Bronchial epithelial cell (primary cell): ENCODE measurements at regions not wholly inside any gene's neighbourhood (a gene's known extent, or its start where the extent isn't known, plus 50 kb on each side); places are given as distances from the start of the nearest gene placed in this dataset.

ENCODE experiments used
- DNase-seq: peaks from one replicate; pipeline ENCODE4 v3.0.0-alpha.2; 2010; ENCODE audit warnings: low read depth
- FAIRE-seq: peaks from 2 replicates; lab custom pipeline; 2011; peaks lifted over from hg19 to GRCh38; lab: Jason Lieb, UNC
- H3K27me3 ChIP-seq: 2 replicates; pipeline ENCODE4 v1.5.1; 2011; ENCODE audit warnings: low read length; ENCODE audit not compliant: control insufficient read depth, insufficient read depth
- H3K36me3 ChIP-seq: 2 replicates; pipeline ENCODE4 v1.5.1; 2011; ENCODE audit warnings: low read length; ENCODE audit not compliant: control insufficient read depth, insufficient read depth
- H3K4me3 ChIP-seq: 2 replicates; pipeline ENCODE4 v1.5.1; 2011; ENCODE audit warnings: mild to moderate bottlenecking, low read depth, low read length, control low read depth
- TF ChIP-seq, protein P1 (sequence below): IDR thresholded peaks from 2 replicates; pipeline ENCODE4 v1.5.1; 2011; ENCODE audit warnings: mild to moderate bottlenecking, moderate library complexity, low read length, control low read depth, inconsistent platforms; ENCODE audit not compliant: insufficient read depth, severe bottlenecking

DNA sequence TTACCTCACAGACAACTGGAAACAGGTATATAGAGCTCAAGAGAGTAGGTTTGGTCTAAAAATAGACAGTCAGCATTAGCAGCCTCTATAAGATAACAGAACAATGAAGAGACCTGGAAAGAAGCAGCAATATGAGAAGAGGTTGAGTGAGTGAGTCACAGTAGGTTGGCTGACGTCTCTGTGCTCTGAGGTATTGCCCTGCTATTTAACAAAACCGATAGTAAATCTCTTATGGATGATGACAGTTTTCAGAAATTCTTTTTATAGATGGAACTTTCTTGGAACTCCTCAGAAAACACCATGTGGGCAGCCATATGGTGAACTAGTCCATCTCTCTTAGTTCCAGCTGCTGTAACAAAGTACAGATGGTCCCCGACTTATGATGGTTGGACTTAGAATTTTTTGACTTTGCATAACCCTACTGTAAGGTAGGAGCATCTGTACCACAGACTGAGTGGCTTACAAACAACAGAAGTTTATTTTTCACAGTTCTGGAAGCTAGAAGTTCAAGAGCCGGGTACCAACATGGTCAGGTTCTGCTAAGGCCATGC is 123.5 kb downstream of the MBD2 start:
- Histone ChIP-seq H3K27me3 (peaks cover 2% of the 10 kb centered on the region), H3K4me3 (no peak overlapping the region), H3K36me3 (no peaks in the 10 kb centered on the region)
- DNase-seq: peak; percentile 80
- TF ChIP-seq, protein P1, sequence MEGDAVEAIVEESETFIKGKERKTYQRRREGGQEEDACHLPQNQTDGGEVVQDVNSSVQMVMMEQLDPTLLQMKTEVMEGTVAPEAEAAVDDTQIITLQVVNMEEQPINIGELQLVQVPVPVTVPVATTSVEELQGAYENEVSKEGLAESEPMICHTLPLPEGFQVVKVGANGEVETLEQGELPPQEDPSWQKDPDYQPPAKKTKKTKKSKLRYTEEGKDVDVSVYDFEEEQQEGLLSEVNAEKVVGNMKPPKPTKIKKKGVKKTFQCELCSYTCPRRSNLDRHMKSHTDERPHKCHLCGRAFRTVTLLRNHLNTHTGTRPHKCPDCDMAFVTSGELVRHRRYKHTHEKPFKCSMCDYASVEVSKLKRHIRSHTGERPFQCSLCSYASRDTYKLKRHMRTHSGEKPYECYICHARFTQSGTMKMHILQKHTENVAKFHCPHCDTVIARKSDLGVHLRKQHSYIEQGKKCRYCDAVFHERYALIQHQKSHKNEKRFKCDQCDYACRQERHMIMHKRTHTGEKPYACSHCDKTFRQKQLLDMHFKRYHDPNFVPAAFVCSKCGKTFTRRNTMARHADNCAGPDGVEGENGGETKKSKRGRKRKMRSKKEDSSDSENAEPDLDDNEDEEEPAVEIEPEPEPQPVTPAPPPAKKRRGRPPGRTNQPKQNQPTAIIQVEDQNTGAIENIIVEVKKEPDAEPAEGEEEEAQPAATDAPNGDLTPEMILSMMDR: no peak
- peak; percentile 50 for FAIRE-seq

DNA sequence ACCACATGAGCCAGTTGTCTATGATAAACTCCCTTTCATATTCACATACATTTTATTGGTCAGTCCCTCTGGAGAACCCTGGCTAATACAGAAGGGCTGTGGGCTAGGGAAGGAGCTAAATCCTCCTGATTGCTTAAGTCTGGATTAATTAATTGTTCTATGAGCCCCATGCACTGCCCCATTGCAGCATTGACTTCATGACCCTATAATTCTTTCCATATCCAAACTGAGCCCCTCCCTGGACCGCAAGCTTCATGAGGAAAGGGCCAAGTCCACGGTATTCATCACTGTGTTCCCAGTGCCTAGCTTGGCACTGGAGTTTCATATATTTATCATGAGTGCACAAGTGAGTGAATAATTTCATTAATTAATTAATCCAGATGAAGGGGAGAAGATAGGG is 124.0 kb downstream of the MBD2 start:
- Histone ChIP-seq H3K27me3 (peaks cover 2% of the 10 kb centered on the region), H3K36me3 (no peaks in the 10 kb centered on the region), H3K4me3 (no peak overlapping the region)
- DNase-seq (no peak), FAIRE-seq (no peak)
- TF ChIP-seq, protein P1: no peak

DNA sequence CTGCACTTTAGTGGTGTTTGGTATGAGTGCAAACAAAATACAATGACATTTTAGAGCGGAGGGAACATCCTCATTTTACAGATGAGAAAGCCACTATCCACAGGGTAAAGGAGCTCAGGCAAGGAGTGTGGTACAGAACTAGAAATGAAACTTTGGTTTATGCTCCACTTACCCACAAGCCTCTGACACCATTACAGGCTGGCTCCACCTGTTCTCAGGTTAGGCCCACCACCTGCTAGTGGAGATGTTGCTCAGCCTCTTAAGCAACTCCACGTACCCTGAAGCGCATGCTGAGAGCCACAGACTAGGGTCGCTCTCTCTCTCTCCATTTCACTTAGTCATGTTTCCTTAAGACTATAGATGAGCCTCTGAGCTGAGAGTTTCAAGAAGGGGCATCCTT is 130.0 kb downstream of the MBD2 start:
- TF ChIP-seq, protein P1: no peak
- Histone ChIP-seq H3K27me3 (no peaks in the 10 kb centered on the region), H3K4me3 (no peak overlapping the region), H3K36me3 (no peaks in the 10 kb centered on the region)
- FAIRE-seq: no peak
- no peak for DNase-seq

DNA sequence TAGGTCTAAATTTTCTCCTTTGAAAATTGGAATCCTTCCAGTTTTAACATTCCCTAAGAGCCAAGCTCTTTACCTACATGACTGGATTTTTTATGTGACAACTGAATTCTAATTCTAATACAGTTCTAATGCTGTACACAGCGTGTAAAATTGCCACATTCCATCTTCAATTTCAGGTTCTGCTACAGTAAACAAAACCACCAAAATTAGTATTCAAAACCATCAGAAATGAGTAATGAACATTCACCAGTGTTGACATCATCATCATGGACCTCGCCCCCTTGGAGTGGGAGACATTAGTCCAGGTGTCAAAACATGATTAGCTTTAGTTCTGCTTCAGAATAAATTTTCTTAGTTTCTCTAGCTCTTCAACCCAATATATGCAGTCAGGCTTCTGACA is 133.6 kb downstream of the MBD2 start:
- FAIRE-seq (no peak), DNase-seq (peak; percentile 83)
- TF ChIP-seq, protein P1: no peak
- H3K4me3 ChIP-seq: no peak overlapping the region
- no peaks in the 10 kb centered on the region for H3K36me3 ChIP-seq
- no peaks in the 10 kb centered on the region for H3K27me3 ChIP-seq

DNA sequence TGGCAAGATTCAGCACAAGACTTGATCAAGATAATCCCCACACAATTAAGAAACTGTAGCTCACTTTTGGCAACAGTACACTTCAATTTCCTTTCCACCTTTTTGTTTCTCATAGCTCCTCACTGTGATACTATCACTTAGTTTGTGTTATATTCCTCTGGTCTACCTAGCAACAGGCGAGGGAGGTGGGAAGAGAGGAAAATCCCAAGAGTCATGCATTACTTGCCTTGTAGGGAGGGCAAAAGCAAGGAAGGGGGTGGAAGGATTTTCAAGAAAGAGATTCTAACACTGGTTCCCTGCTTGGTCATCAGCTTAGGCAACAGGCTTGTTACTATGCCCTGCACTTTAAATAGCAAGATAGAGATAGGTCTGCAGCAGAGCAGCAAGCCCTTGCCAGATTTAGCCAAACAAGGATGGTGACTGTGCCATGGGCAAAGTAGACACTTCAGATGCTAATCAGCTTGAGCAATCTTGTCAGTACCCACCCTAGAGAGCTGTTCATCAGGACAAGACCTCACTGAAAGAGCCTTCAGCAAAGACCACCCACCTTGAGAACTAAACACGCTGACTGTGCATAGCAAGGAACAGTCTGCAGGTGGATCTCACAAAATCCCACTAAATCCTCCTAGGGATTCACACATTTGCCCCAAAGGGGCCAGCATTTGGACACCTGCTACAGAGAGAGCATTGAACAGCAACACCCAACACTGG is 134.6 kb downstream of the MBD2 start:
- TF ChIP-seq, protein P1: no peak
- DNase-seq: peak; percentile 39
- FAIRE-seq: no peak
- Histone ChIP-seq H3K36me3 (no peaks in the 10 kb centered on the region), H3K4me3 (no peak overlapping the region), H3K27me3 (no peaks in the 10 kb centered on the region)
